GM21576 (cell line): ENCODE measurements at regions not wholly inside any gene's neighbourhood (a gene's known extent, or its start where the extent isn't known, plus 50 kb on each side); places are given as distances from the start of the nearest gene placed in this dataset.
"Not testable (repeated sequence)": the region's sequence is repeated elsewhere in the genome, so short reads cannot be mapped to it uniquely, and the experiment has no call there.

Experiments
- ATAC-seq: cut with Tn5 transposase; IDR thresholded peaks from one replicate; pipeline ENCODE4 v1.9.1; 2021; ENCODE audit warnings: mild to moderate bottlenecking, moderate library complexity; ENCODE audit not compliant: unreplicated experiment

DNA sequence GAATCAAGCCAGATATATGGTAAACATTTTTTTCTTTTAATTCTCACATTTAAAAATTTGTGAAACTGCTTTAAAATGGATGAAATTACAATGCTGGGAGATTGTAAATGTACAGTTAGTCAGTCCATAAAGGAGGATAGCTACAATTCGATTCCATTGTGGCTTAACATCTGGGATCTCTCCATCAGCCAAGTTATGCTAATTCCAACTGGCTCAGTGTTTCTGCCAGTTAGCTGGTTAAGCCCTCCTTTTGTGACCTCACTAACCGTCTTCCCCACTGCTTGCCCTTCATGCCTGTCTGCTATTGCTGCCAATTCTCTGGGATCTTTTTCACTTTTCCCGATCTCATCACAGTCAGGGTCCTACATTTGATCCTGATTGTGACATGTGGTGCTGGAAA lies 1347.6 kb downstream of the CDH11 start:
- ATAC-seq: no peak

- ATAC-seq: no peak
Measured at GRCh38 chr16:63769211-63769610, 1352.7 kb downstream of the CDH11 start.

DNA sequence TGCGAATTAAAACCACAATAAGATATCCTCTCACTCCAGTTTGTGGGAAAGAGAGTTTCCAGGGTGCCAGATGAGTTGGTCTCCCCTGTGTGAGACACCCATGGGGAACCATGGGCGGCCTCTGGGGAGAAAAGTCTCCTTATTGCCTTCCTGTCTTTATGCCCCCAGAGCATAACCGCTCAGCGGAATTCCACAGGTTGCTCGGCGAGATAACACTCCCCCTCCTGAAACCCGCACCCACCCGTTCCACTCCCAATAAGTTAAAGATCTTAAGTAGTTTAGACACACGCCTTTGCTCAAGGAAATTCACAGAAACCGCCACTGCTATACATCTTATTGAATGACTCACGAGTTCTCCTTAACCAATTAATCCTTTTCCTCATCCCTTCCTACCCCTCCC lies 1361.6 kb downstream of the CDH11 start:
- not testable (repeated sequence) for ATAC-seq

DNA sequence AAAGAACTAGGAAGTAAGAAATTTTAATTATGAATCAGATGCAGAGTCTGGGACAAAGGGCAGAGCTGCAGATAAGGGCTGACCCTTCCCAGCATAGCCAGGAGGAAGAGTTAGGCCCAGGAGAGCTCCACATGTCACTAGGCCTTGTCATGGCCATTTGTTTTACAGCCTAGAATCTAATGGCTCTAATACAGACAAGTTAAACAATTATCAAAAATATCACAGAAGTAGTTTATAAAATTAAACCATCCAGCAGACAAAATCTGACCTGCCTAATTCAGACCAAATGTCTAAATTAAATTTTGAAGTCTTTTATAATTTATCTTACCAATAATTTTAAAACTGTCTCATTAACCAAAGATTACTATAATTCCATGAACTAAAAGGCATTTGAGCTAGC lies 1369.5 kb downstream of the CDH11 start:
- ATAC-seq: no peak

DNA sequence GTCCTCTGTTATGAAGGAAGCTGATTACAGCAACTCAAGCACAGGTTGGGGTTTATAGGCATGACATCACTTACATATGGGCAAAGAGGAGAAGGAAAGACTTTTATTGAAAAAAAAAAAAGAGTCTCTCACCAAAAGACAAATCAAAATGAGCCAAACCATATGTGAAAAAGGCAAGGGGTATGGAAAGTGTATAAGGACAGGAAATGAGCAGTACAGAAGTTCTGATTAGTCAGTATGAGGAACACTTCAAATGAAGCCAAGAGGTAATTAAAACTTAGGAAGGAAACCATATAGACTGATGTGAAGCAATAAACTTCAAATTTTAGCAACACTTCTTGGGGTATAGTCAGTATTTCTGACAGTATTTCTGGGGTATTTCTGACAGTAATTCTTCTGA lies 1372.6 kb downstream of the CDH11 start:
- no peak for ATAC-seq

DNA sequence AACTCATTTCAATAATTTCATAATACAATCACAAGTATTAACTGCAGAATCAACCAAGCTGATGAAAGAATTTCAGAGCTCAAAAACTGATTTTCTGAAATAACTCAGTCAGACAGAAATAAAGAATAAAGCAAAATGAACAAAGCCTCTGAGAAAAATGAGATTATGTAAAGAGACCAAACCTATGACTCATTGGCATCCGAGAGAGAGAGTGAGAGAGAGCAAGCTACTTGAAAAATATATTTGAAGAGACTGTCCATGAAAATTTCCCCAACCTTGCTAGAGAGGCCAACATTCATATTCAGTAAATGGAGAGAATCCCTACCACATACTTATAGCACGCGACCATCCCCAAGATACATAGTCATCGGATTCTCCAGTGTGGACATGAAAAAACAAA lies 1376.4 kb downstream of the CDH11 start:
- no peak for ATAC-seq

- ATAC-seq: no peak
Measured at GRCh38 chr16:63744077-63744874, 1377.6 kb downstream of the CDH11 start.

- ATAC-seq: no peak
Measured at GRCh38 chr16:63742150-63742549, 1379.7 kb downstream of the CDH11 start.

DNA sequence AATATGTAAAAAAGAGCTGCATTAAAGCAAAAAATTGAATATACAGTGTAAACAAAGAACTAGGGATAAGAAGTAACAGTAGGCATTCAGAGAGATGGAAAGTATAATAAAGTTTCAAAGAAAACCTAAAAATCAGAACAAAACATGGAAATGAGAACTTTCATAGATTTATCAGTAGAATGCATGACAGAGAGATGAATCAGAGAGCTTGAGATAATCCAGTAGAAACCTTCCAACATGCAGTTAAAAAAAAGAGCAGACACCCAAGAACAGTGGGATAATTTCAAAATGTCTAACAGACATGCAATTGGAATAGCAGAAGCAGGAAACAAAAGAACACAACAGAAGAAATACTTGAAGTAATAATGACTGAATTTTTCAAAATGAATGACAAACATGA lies 1384.2 kb downstream of the CDH11 start:
- no peak for ATAC-seq

GRCh38 chr16:63735456-63735855 lies 1386.4 kb downstream of the CDH11 start:
- no peak for ATAC-seq

- no peak for ATAC-seq
Measured at GRCh38 chr16:63720848-63721247, 1401.0 kb downstream of the CDH11 start.

DNA sequence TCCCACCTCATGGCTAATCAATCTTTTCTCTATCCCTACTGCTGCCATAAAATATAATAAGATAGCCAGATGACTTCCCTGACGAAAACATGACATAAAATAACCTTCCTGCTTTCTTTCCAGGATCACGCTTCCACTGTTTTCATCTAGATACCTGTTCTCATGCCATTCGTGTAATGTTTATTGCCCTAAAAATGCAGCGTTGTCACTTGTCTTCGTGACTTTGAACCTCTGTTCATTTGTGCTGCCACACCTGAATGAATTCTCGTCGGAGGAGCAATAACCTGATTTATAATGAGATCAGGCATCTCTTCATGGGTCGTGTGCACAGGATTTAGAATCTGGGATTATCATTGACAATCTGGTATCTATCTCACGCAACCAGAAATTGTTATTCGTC lies 1401.9 kb downstream of the CDH11 start:
- no peak for ATAC-seq

DNA sequence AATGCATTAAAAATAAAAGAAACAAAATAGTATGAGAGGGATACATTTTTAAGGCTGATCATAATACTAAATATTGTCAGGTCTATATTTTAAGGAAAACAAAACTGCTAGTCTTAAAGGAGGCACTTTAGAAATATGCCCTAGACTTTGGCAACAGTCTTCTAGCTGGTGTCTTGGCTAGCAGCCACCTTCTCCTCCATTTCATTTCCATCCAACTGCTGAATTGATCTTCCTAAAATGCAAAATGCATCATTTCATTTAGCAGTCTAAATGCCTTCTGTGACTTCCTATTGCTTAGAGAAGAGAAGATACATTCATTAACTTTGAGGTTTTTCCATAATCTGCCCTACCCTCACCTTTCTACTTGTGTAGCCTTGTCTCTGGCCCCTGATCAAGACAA lies 1404.1 kb downstream of the CDH11 start:
- ATAC-seq: no peak

GRCh38 chr16:63714876-63715275 lies 1407.0 kb downstream of the CDH11 start:
- no peak for ATAC-seq

- no peak for ATAC-seq
Measured at GRCh38 chr16:63712725-63713124, 1409.1 kb downstream of the CDH11 start.

GRCh38 chr16:63703612-63704011 lies 1418.3 kb downstream of the CDH11 start:
- no peak for ATAC-seq

DNA sequence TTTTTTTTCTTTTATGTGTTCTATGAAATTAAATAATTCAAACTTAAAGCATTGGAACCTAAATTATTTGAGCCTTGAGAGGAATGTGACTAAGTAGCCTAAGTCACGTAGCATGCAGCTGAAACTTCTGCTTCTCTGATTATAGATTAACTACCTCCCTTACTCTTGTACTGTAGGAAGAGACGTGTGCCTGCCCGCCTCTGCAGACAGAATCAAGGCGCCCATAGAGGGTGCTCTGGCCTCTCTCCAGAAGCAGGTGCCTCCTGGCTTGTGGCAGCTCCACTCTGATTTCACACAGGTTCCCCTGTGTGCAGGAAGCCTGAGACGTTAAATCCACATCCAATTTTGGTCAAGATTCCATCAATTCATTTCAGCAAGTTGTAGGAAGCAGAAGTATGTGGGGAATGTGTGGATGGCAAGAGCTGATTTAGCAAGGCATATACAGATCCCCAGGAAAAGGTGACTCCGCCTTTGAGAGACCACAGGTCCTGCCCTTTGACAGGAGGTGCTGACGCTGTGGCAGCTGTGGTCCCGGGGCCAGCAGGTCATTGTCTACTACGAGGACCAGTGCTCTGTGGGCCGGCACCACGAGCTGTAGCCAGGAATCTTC lies 1418.8 kb downstream of the CDH11 start:
- no peak for ATAC-seq

DNA sequence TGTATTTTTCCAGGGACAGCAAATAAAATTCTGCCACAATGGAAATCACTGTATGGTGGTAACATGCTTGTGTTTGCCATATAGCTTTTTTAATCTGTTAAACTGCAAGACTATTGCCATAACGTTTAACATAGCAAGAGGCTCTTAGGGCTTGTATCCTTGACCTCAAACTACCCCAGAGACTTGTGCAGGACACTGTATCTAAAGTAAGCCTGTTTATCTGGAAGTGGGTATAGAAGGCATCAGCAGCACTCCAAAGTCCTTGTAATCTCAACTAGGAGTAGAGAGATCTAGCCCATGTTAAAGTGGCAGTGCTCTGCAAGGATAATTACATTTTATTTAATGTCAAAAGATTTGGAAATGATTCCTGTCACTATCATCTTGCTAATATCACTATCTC lies 1424.1 kb downstream of the CDH11 start:
- ATAC-seq: no peak

GRCh38 chr16:63695347-63695746 lies 1426.5 kb downstream of the CDH11 start:
- ATAC-seq: no peak

- no peak for ATAC-seq
Measured at GRCh38 chr16:63690961-63691360, 1430.9 kb downstream of the CDH11 start.

GRCh38 chr16:63690267-63690666 lies 1431.6 kb downstream of the CDH11 start:
- ATAC-seq: no peak

- ATAC-seq: no peak
Measured at GRCh38 chr16:63689068-63689467, 1432.8 kb downstream of the CDH11 start.
